ENCODE measurements at regions not wholly inside any gene's neighbourhood (a gene's known extent, or its start where the extent isn't known, plus 50 kb on each side); places are given as distances from the start of the nearest gene placed in this dataset.
"Not testable (repeated sequence)": the region's sequence is repeated elsewhere in the genome, so short reads cannot be mapped to it uniquely, and the experiment has no call there.

DNA sequence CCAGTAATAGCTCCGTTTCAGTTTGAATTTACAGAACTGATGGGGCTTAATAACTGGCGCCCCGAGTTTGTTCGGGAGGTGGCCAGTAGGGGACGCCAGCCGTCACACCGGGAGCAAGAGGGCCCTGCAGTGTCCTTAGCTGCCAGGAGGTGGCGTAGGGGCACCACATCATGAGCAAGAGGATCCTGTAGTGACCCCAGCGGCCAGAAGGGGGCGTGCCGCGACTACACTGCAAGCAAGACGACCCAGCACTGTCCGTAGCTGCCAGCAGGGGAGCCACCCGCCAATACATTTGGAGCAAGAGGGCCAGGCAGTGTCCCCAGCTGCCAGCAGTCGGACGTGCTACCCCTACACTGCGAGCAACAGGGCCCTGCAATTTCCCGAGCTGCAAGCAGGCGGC, 663.7 kb upstream of the B3GAT1 start:
- no peak for DNase-seq

- DNase-seq, result no peak
These were observed 662.5 kb upstream of the B3GAT1 start for GRCh38 chr11:135074397-135074998.

- DNase-seq, result no peak
These were observed 661.8 kb upstream of the B3GAT1 start for GRCh38 chr11:135073870-135074269.

DNA sequence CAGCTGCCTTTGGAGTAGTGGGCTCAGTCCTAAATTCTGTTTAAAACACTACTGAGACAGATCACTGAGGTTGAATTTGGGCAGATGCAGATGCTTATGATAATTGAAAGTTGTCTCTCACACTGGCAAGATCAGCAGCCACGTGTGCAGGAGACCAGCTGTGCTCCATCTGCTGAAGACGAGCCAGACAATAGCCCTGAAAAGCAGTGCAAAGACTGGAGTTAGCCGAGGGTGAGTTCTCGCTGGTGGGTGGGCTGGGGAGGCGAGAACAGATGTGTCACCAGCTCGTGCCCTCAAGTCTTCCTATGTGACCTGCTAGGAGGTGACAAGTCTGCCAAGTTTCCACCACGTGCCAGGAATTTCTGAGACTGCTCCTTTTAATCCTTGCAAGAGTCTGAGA, 661.3 kb upstream of the B3GAT1 start:
- no peak for DNase-seq

DNA sequence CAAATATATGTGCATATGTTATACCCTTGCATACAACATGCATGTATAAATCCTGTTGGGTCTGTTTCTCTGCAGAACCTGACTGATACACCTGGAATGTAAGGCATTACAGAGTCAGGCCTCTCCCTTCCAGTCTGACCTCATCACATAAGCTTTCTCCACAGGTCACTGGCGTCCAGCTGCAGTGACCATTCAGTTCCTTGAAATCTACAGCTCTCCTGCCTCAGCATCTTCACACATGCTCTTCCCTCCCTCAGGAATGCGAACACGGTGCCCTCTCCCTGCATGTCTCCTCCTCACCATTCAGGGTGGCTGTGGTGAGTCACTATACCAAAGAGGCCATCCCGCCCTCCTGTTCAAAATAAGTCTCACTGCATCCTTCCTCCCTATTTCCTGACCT, 657.8 kb upstream of the B3GAT1 start:
- no peak for DNase-seq

- no peak for DNase-seq
These were observed 657.0 kb upstream of the B3GAT1 start for GRCh38 chr11:135069063-135069462.

- DNase-seq, result no peak
These were observed 651.0 kb upstream of the B3GAT1 start for GRCh38 chr11:135062994-135063393.

DNA sequence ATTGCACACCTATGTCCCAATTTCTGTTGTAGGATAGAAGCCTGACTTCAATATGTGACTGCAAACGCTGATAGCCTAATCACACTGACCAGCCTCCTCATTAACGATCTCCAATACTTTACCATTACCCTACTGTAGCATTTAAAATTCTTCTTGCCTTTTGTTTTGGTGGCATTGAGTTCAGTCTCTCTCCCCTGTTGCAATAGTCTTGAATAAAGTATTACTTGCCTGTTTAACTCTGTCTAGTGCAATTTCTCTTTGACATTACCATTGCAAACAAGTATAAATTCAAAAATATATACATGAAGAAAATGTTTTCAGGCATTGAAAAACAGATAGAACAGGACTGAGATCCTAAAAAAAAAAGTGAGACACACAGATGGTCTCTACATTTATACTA, 649.1 kb upstream of the B3GAT1 start:
- DNase-seq, result no peak

DNA sequence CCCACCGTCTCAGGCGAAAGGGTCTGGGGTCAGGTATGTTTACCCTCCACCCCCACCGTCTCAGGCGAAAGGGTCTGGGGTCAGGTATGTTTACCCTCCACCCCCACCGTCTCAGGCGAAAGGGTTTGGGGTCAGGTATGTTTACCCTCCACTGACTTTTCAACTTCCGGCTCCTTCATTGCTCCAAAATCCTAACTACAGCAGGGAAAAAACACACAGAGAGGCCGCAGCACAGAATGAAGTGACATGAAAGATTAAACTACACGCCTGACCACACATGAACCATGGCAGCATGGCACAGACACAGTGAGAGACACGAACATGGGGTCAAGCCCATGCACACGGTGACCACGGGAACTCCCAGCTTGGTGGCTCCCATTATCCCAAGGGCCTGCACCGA, 634.9 kb upstream of the B3GAT1 start:
- DNase-seq, result no peak

- DNase-seq, result no peak
These were observed 634.5 kb upstream of the B3GAT1 start for GRCh38 chr11:135046556-135046955.

GRCh38 chr11:135043434-135043833, 631.4 kb upstream of the B3GAT1 start:
- DNase-seq, result no peak

GRCh38 chr11:135037828-135038227, 625.8 kb upstream of the B3GAT1 start:
- no peak for DNase-seq

- no peak for DNase-seq
These were observed 624.7 kb upstream of the B3GAT1 start for GRCh38 chr11:135036488-135037297.

DNA sequence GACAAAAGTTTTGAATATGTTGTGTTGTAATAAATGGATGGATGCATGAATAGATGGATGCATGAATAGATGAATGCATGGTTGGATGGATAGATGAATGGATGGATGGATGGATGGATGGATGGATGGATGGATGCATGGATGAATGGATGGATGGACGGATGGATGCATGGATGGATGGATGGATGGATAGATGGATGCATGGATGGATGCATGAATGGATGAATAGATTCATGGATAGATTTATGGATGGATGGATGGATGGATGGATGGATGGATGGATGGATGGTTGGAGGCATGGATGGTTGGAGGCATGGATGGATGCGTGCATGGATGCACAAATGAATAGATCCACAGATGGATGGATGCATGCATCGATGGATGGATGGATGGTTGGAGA, 623.2 kb upstream of the B3GAT1 start:
- DNase-seq, result no peak

GRCh38 chr11:135033540-135033939, 621.5 kb upstream of the B3GAT1 start:
- DNase-seq, result no peak

GRCh38 chr11:135031205-135031989, 619.4 kb upstream of the B3GAT1 start:
- no peak for DNase-seq

DNA sequence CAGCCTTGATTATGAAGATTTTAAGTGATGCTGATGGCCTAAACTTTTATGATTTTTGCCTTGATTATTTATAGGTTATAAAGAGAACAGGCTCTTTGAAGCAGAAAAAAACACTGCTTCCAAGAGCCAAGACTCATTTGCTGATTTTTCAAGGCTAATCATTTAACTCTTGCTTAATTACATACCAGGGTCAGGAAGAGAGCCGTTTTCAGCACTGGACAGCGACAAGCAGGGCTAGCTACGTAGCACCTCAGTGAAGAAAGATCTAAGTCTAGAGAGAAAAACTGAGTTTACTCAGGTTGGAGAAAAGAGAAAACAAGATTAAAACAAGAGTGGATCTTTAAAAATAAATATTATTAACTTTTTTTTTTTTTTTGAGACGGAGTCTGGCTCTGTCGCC, 615.4 kb upstream of the B3GAT1 start:
- peak; percentile 25 for DNase-seq

DNA sequence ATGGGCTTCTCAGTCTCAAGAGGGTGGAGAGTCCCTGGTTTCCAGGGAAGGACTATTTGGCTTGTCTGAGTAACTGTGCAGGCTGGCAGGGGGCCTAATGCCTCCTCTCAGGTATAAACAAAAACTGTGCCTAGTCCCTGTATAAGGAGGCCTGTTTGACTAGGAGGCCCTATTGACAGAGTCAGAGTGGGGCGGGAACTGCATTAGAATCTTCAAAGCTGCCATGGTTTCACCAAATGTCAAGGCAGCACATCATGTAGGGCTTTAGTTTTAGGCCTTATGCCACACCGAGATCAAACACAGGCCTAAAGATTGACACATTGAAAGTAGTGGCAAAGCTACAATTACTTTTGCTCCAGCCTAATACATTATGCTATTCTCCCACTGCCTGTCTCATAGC, 611.5 kb upstream of the B3GAT1 start:
- no peak for DNase-seq

GRCh38 chr11:135022454-135022853, 610.4 kb upstream of the B3GAT1 start:
- no peak for DNase-seq

DNA sequence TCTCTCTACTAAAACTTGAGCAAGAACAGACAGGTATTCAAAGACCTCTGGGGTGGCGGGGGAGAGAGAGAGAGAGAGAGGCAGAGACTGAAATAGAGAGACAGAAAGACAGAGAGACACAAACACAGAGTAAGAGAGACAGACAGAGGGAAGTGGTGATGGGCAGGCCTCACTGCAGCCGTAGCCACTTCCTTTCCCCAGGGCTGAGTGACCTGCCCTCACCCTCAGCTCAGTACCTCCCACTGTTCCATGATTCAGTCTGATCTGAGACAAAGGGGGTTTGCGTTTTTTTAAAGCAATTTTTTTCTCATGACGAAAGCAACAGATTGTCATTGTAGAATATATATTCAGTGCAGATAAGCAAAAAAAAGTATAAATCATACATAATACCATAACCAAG, 607.9 kb upstream of the B3GAT1 start:
- DNase-seq, result no peak

DNA sequence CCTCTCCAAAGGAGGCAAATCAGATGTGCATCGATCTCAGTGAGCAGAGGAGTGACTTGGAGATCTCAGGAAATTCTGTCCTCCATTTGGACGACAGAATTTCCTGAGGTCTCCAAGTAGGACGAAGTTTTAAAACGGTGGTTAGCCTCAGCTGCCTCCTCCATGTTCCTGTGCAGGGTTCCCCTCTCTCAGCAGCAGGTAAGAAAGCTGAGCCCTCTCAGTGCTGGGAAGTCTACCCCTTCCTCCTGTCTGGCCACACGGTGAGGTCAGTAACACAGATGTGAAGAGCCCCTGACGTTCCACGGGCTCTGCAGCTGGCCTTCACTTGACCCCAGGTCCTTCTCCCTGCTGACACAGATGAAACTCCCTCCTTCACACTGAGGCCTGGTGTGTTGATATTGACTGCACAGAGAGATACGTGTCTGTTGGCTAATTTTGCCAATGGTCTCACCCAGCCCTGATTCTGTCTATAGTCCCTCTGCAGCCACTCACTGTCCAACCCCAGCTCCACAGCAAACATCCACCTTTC, 607.4 kb upstream of the B3GAT1 start:
- no peak for DNase-seq

- no peak for DNase-seq
These were observed 605.3 kb upstream of the B3GAT1 start for GRCh38 chr11:135017296-135017695.

DNA sequence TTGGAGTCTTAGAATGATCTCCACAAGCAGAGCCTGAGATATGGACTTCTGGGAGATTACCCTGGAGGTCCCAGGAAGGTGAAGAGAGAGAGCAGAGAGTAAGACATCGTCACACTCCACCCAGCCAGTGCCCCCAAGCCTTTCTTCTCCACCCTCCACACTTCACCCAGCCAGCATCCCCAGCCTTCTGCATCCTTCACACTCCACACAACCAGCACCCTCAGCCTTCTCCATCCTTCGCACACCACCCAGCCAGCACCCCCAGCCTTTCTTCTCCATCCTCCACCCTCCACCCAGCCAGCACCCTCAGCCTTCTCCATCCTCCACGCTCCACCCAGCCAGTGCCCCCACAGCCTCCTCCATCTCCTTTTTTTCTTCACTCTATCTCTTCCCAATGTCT, 603.9 kb upstream of the B3GAT1 start:
- DNase-seq, result no peak

DNA sequence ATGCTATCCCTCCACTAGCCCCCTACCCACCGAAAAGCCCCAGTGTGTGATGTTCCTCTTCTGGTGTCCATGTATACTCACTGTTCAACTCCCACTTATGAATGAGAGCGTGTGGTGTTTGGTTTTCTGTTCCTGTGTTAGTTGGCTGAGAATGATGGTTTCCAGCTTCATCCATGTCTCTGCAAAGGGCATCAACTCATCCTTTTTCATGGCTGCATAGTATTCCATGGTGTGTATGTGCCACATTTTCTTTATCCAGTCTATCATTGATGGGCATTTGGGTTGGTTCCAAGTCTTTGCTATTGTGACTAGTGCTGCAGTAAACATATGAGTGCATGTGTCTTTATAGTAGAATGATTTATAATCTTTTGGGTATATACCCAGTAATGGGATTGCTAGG, 599.3 kb upstream of the B3GAT1 start:
- DNase-seq, result not testable (repeated sequence)
